ENCODE measurements at regions not wholly inside any gene's neighbourhood (a gene's known extent, or its start where the extent isn't known, plus 50 kb on each side); places are given as distances from the start of the nearest gene placed in this dataset.

DNA sequence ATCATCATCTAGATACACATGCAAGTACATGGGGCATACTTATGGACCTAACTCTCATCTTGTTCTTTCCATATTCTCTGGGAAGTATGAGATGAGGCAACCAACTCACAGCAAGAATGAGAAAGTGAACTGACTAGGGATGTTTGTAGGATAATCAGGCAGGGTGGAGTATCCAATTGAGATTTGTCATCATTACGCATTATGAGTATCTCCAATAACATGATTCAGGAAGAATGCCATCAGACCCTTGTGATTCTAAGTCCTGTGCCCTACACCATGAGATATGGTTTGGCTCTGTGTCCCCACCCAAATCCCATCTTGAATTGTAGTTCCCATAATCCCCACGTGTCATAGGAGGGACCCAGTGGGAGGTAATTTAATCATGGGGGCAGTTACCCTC, 154.0 kb downstream of the SLC30A10 start:
- no peak overlapping the region for H3K4me3 ChIP-seq (ENCODE audit: low read depth, low read length)
- TF ChIP-seq, protein P1, sequence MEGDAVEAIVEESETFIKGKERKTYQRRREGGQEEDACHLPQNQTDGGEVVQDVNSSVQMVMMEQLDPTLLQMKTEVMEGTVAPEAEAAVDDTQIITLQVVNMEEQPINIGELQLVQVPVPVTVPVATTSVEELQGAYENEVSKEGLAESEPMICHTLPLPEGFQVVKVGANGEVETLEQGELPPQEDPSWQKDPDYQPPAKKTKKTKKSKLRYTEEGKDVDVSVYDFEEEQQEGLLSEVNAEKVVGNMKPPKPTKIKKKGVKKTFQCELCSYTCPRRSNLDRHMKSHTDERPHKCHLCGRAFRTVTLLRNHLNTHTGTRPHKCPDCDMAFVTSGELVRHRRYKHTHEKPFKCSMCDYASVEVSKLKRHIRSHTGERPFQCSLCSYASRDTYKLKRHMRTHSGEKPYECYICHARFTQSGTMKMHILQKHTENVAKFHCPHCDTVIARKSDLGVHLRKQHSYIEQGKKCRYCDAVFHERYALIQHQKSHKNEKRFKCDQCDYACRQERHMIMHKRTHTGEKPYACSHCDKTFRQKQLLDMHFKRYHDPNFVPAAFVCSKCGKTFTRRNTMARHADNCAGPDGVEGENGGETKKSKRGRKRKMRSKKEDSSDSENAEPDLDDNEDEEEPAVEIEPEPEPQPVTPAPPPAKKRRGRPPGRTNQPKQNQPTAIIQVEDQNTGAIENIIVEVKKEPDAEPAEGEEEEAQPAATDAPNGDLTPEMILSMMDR (IDR thresholded peaks at IDR 0.05; ENCODE audit: low read depth, low read length) = no peak
- no peaks in the 10 kb centered on the region for H3K27me3 ChIP-seq (ENCODE audit: insufficient read depth, low read depth, severe bottlenecking)
- DNase-seq = no peak
- H3K27ac ChIP-seq = no peak overlapping the region
- H3K9me3 ChIP-seq (ENCODE audit: severe bottlenecking) = no peaks in the 10 kb centered on the region
- no peaks in the 10 kb centered on the region for H3K36me3 ChIP-seq

DNA sequence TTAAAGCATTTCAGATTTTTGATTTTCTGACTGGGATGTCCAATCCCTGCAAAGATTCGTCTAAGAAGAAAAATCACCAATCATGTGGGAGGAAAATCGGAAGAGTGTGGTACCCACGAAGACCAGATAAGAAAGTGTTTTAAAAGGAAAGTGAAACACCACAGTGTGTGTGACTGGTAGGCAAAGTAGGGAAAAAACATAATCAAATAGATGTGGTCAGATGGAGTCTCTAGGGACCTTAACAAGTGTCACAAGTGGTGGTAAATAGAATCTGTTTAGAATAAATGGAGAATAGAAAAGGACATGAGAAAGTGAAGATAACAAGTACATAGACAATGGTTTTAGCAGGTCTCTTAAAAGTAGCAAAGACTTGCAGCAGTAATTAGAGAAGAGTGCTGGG, 154.6 kb downstream of the SLC30A10 start:
- H3K27ac ChIP-seq = no peak overlapping the region
- no peak for DNase-seq
- H3K36me3 ChIP-seq = no peaks in the 10 kb centered on the region
- no peaks in the 10 kb centered on the region for H3K27me3 ChIP-seq (ENCODE audit: insufficient read depth, low read depth, severe bottlenecking)
- TF ChIP-seq, protein P1 (IDR thresholded peaks at IDR 0.05; ENCODE audit: low read depth, low read length) = no peak
- H3K4me3 ChIP-seq (ENCODE audit: low read depth, low read length) = no peak overlapping the region
- H3K9me3 ChIP-seq (ENCODE audit: severe bottlenecking) = no peaks in the 10 kb centered on the region

DNA sequence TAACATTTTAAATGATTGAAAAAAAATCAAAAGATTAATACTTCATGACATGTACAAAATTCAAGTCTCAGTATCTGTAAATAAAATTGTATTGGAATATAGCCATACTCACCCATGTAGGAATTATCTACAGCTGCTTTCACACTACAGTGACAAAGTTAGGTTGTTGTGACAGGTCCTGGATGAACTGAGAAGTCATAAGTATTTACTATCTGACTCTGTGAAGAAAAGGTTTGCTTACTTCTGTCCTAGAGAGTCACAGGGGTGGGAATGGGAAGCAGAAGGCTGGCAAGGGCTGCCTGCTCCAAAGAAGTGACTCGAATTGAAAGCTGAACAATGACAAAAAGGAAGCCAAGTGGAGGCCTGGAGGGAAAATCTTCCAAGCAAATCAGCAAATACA, 155.2 kb downstream of the SLC30A10 start:
- no peaks in the 10 kb centered on the region for H3K27me3 ChIP-seq (ENCODE audit: insufficient read depth, low read depth, severe bottlenecking)
- no peaks in the 10 kb centered on the region for H3K36me3 ChIP-seq
- DNase-seq = no peak
- H3K9me3 ChIP-seq (ENCODE audit: severe bottlenecking) = no peaks in the 10 kb centered on the region
- no peak overlapping the region for H3K27ac ChIP-seq
- TF ChIP-seq, protein P1 (IDR thresholded peaks at IDR 0.05; ENCODE audit: low read depth, low read length) = no peak
- no peak overlapping the region for H3K4me3 ChIP-seq (ENCODE audit: low read depth, low read length)

DNA sequence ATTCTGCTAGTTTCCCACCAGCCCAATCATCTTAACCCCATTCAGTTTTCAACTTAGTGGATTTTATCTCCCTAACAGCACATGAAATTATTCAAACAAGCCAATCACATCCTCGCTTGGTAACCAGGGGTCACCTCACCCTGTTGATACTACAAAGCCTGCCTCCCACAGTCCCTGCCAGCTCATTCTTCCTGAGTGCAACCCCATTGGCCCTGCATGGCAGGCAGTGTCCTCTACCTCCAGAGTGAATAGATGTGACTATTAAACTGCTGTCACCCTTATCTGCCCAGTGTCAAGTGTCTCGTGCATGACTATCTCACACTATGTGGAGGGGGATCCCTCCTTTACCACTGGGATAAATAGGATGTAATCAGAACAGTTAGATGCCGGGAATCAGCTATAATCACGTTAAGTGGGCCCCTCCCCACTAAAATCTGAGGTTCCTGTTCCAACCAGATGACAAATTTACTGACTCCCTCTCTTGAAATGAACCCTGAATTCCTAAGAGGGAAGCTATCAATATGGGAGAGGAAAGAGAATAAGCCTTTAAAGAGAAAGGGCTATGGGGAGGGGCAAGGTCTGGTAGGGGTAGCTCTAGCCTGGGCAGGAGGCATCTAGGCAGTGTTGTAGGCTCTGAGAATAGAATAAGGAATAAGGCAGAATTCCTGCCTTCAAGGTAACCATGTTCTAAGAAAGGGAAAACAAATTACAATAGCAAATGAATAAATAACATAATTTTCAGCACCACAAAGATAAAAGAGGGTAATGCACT, 155.9 kb downstream of the SLC30A10 start:
- H3K36me3 ChIP-seq = no peaks in the 10 kb centered on the region
- no peak for DNase-seq
- H3K27ac ChIP-seq = no peak overlapping the region
- no peaks in the 10 kb centered on the region for H3K27me3 ChIP-seq (ENCODE audit: insufficient read depth, low read depth, severe bottlenecking)
- TF ChIP-seq, protein P1 (IDR thresholded peaks at IDR 0.05; ENCODE audit: low read depth, low read length) = no peak
- H3K4me3 ChIP-seq (ENCODE audit: low read depth, low read length) = no peak overlapping the region
- no peaks in the 10 kb centered on the region for H3K9me3 ChIP-seq (ENCODE audit: severe bottlenecking)

DNA sequence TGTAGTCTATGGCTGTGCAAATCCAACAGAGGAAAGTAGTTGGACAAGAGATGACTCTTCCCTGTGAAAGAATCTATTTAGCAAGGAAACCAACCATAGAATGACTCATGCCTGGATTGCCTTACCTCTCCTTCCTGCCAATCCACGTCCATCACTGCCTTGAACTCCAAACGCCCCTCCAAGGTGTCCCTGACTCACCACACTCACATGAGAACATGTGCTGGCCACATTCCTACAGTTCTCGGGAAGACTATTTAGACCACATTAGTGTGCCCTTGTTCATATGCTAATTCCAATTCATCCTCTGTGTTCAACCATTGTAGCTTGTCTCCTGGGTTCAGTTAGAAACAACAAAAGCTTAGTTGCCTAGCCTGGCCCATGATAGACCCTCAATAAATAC, 157.3 kb downstream of the SLC30A10 start:
- Histone ChIP-seq H3K27ac (no peak overlapping the region), H3K9me3 (ENCODE audit: severe bottlenecking) (no peaks in the 10 kb centered on the region), H3K4me3 (ENCODE audit: low read depth, low read length) (no peak overlapping the region), H3K27me3 (ENCODE audit: insufficient read depth, low read depth, severe bottlenecking) (no peaks in the 10 kb centered on the region), H3K36me3 (no peaks in the 10 kb centered on the region)
- TF ChIP-seq, protein P1 (IDR thresholded peaks at IDR 0.05; ENCODE audit: low read depth, low read length) = no peak
- DNase-seq = no peak

DNA sequence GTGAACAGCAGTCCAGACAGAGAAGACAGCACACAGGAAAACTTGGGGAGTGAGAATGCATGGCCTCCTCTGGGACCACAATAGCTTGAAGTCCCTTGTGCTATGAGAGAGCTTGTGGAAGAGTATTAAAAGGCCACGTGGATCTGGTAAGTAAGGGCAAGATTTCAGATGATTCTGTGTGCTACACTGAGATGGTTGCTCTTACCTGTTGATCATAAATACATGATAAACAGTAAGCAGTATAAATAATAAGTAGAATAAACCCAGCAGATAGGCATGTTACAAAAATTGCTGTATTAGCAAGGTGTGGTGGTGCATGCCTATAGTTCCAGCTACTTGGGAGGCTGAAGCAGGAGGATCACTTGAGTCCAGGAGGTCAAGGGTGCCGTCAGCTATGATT, 150.4 kb upstream of the ZC3H11B start:
- TF ChIP-seq, protein P1 (IDR thresholded peaks at IDR 0.05; ENCODE audit: low read depth, low read length) = no peak
- Histone ChIP-seq H3K9me3 (ENCODE audit: severe bottlenecking) (no peaks in the 10 kb centered on the region), H3K4me3 (ENCODE audit: low read depth, low read length) (no peak overlapping the region), H3K27ac (no peak overlapping the region), H3K27me3 (ENCODE audit: insufficient read depth, low read depth, severe bottlenecking) (no peaks in the 10 kb centered on the region), H3K36me3 (no peaks in the 10 kb centered on the region)
- DNase-seq = no peak

Measured in WERI-Rb-1 (cell line).